Vagina (tissue), 2 donors: ENCODE measurements at regions not wholly inside any gene's neighbourhood (a gene's known extent, or its start where the extent isn't known, plus 50 kb on each side); places are given as distances from the start of the nearest gene placed in this dataset.

Experiments used
- POLR2A ChIP-seq, 2 donors: fragments of 450-650 bp; IDR thresholded peaks; one replicate each; pipeline ENCODE4 v1.6.1; 2017; ENCODE audit warnings: antibody characterized with exemption in 2 of 2, mild to moderate bottlenecking in 2 of 2, moderate library complexity in 2 of 2
- POLR2AphosphoS5 ChIP-seq, 2 donors: sonication (generic); formaldehyde crosslinking; IDR thresholded peaks; one replicate each; pipeline ENCODE4 v1.9.0; 2017; ENCODE audit warnings: antibody characterized with exemption in 2 of 2, mild to moderate bottlenecking in 2 of 2, low read depth in 1 of 2; ENCODE audit not compliant: insufficient read depth in 1 of 2
- TF ChIP-seq, protein P1 (sequence below), 3 experiments: fragments of 450-650 bp in 2 of 3; fragments of 200-600 bp in 1 of 3; sonication (generic) in 1 of 3; IDR thresholded peaks; one replicate each; pipeline ENCODE4 v1.5.1; 2017 to 2019; ENCODE audit warnings: antibody characterized with exemption in 3 of 3, mild to moderate bottlenecking in 2 of 3, moderate library complexity in 2 of 3

DNA sequence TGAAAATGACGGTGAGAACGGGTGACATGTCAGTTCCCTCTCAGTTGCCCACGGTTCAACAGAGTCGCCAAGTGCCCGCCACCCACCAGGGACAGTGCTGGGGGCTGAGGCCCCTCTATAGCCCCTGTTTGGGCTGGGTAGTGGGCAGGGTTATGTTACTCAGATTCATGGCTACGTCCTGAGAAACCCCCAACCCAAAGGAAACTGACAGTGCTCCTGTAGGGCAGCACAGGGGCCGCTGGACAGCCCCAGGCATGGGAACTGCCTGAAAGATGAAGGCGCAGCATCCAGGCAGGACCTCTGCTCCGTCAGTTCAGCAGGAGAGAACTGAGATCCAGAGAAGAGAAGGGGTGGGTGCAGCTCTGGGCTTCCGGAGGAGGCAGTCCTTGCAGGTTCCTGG lies 118.9 kb upstream of the PMEPA1 start:
- TF ChIP-seq POLR2AphosphoS5 (IDR thresholded peaks at IDR 0.05; ENCODE audit: insufficient read depth in 1 of 2, low read depth in 1 of 2) (no peak), POLR2A (IDR thresholded peaks at IDR 0.05) (no peak)
- TF ChIP-seq, protein P1, sequence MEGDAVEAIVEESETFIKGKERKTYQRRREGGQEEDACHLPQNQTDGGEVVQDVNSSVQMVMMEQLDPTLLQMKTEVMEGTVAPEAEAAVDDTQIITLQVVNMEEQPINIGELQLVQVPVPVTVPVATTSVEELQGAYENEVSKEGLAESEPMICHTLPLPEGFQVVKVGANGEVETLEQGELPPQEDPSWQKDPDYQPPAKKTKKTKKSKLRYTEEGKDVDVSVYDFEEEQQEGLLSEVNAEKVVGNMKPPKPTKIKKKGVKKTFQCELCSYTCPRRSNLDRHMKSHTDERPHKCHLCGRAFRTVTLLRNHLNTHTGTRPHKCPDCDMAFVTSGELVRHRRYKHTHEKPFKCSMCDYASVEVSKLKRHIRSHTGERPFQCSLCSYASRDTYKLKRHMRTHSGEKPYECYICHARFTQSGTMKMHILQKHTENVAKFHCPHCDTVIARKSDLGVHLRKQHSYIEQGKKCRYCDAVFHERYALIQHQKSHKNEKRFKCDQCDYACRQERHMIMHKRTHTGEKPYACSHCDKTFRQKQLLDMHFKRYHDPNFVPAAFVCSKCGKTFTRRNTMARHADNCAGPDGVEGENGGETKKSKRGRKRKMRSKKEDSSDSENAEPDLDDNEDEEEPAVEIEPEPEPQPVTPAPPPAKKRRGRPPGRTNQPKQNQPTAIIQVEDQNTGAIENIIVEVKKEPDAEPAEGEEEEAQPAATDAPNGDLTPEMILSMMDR (IDR thresholded peaks at IDR 0.05): no peak
